ENCODE measurements at regions not wholly inside any gene's neighbourhood (a gene's known extent, or its start where the extent isn't known, plus 50 kb on each side); places are given as distances from the start of the nearest gene placed in this dataset.
"Not testable (repeated sequence)": the region's sequence is repeated elsewhere in the genome, so short reads cannot be mapped to it uniquely, and the experiment has no call there.

DNA sequence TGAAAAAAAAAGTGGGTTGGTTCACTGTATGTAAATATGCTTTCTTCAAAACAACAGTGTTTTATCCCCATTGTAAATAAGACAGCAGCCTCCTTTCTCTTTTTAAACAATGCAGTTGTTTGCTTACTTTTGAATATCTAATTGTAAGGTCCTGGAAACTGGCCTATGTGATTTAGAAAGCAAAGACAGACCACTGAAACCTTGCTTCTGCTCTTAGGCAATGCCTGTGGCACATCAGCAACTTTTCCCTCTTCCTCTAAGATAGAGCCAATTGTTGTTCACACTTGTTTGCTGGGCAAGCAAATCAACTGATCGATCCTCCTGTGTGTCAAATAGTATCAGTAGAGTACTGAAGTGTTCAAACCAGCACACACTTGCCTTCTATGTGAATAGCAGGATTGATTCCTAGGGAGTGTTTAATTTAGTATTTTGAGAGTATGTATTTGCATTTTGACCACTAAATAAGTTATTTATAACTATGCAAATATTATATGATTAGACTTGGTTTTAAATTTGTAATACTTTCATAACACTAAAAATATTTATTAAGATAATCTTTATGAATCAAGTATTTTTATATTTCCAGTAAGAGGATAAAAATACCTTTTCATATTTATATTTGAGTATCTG, 55.4 kb upstream of the GRPR start:
- no peak for TF ChIP-seq CTCF (IDR thresholded peaks at IDR 0.05)
- H3K9me3 Mint-ChIP-seq = peaks cover 9% of the 10 kb centered on the region
- no peak overlapping the region for H3K27ac Mint-ChIP-seq
- H3K36me3 Mint-ChIP-seq (ENCODE audit: low read depth) = no peaks in the 10 kb centered on the region
- no peaks in the 10 kb centered on the region for H3K4me1 Mint-ChIP-seq
- no peaks in the 10 kb centered on the region for H3K27me3 Mint-ChIP-seq (ENCODE audit: low read depth, poor library complexity)
- H3K4me3 Mint-ChIP-seq = no peak overlapping the region
- no peak for DNase-seq

DNA sequence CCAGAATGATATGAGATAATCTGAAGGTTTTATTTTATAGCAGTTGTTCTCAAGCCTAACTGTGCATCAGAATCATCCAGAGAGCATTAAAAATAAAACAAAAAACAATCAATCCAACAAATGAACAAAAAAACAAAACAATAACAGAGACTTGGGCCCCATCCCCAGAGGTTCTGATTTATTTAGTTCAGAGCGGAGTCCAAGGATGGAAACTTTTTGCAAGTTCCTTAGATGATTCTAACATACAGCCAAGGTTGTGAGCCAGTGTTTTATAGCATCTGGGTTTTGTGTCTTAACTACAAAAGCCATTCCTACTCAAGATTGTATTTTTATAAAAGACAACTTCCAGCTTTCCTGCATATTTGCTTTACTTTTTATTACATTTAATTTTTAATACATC, 59.4 kb upstream of the GRPR start:
- H3K4me3 Mint-ChIP-seq = no peak overlapping the region
- no peak overlapping the region for H3K27ac Mint-ChIP-seq
- no peak for DNase-seq
- H3K4me1 Mint-ChIP-seq = no peaks in the 10 kb centered on the region
- TF ChIP-seq CTCF (IDR thresholded peaks at IDR 0.05) = no peak
- H3K27me3 Mint-ChIP-seq (ENCODE audit: low read depth, poor library complexity) = no peaks in the 10 kb centered on the region
- H3K9me3 Mint-ChIP-seq = peaks cover 3% of the 10 kb centered on the region
- no peaks in the 10 kb centered on the region for H3K36me3 Mint-ChIP-seq (ENCODE audit: low read depth)

GRCh38 chrX:16063141-16063540, 60.2 kb upstream of the GRPR start:
- TF ChIP-seq CTCF (IDR thresholded peaks at IDR 0.05) = no peak
- no peak for DNase-seq
- no peak overlapping the region for H3K27ac Mint-ChIP-seq
- H3K36me3 Mint-ChIP-seq (ENCODE audit: low read depth) = no peaks in the 10 kb centered on the region
- H3K4me1 Mint-ChIP-seq = no peaks in the 10 kb centered on the region
- no peaks in the 10 kb centered on the region for H3K27me3 Mint-ChIP-seq (ENCODE audit: low read depth, poor library complexity)
- H3K9me3 Mint-ChIP-seq = peaks cover 3% of the 10 kb centered on the region
- H3K4me3 Mint-ChIP-seq = no peak overlapping the region

- H3K27me3 Mint-ChIP-seq (ENCODE audit: low read depth, poor library complexity) = no peaks in the 10 kb centered on the region
- no peaks in the 10 kb centered on the region for H3K4me1 Mint-ChIP-seq
- no peaks in the 10 kb centered on the region for H3K36me3 Mint-ChIP-seq (ENCODE audit: low read depth)
- H3K27ac Mint-ChIP-seq = no peak overlapping the region
- DNase-seq = no peak
- H3K9me3 Mint-ChIP-seq = peaks cover 3% of the 10 kb centered on the region
- TF ChIP-seq CTCF (IDR thresholded peaks at IDR 0.05) = no peak
- H3K4me3 Mint-ChIP-seq = no peak overlapping the region
Observed at GRCh38 chrX:16061296-16061695, 62.1 kb upstream of the GRPR start.

- Mint-ChIP-seq H3K27me3 (ENCODE audit: low read depth, poor library complexity) (no peaks in the 10 kb centered on the region), H3K9me3 (peaks cover 3% of the 10 kb centered on the region), H3K27ac (no peak overlapping the region), H3K36me3 (ENCODE audit: low read depth) (no peaks in the 10 kb centered on the region), H3K4me3 (no peak overlapping the region), H3K4me1 (no peaks in the 10 kb centered on the region)
- no peak for TF ChIP-seq CTCF (IDR thresholded peaks at IDR 0.05)
- no peak for DNase-seq
Observed at GRCh38 chrX:16060252-16060651, 63.1 kb upstream of the GRPR start.

DNA sequence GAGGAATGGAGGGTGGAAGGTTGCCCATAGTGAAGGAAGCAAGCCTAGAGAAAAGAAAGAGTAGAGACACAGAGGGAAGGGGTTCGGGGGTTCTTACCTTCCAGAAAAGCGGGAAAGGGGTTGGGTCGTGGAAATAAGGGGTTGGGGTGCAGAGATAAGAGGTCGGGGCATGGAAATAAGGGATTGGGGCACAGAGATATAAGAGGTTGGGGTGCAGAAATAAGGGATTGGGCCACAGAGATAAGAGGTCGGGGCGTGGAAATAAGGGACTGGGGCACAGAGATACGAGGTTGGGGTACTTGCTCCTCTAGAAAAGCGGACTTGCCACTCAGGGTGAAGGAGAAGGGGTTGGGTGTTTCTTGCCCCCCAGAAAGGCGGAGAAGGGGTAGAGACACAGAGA, 74.2 kb upstream of the GRPR start:
- not testable (repeated sequence) for H3K4me3 Mint-ChIP-seq, H3K4me1 Mint-ChIP-seq
- H3K9me3 Mint-ChIP-seq = peaks cover 33% of the 10 kb centered on the region

More for the DNA sequence above, 74.2 kb upstream of the GRPR start:
- H3K36me3 Mint-ChIP-seq (ENCODE audit: low read depth); H3K27ac Mint-ChIP-seq; DNase-seq; H3K27me3 Mint-ChIP-seq (ENCODE audit: low read depth, poor library complexity): not testable (repeated sequence)
